PC-3 (cell line): ENCODE measurements at regions not wholly inside any gene's neighbourhood (a gene's known extent, or its start where the extent isn't known, plus 50 kb on each side); places are given as distances from the start of the nearest gene placed in this dataset.

ENCODE experiments used
- CTCF ChIP-seq: fragments of 300-600 bp; sonication (generic); conservative IDR thresholded peaks from 2 replicates; pipeline ENCODE4 v1.5.1; 2017; ENCODE audit warnings: antibody characterized with exemption, low read depth, mild to moderate bottlenecking, low read length
- EZH2 ChIP-seq: fragments of 300-600 bp; sonication (generic); IDR thresholded peaks from one replicate; pipeline ENCODE4 v1.6.1; 2017; ENCODE audit warnings: antibody characterized with exemption, mild to moderate bottlenecking, low read length; ENCODE audit not compliant: unreplicated experiment

- TF ChIP-seq CTCF = no peak
- TF ChIP-seq EZH2 = no peak
Measured at GRCh38 chr12:72734581-72734980, 462.4 kb downstream of the TRHDE start.
